BE2C (cell line): ENCODE measurements at regions not wholly inside any gene's neighbourhood (a gene's known extent, or its start where the extent isn't known, plus 50 kb on each side); places are given as distances from the start of the nearest gene placed in this dataset.
"Not testable (repeated sequence)": the region's sequence is repeated elsewhere in the genome, so short reads cannot be mapped to it uniquely, and the experiment has no call there.

ENCODE experiments used
- DNase-seq: peaks from one replicate; pipeline ENCODE4 v3.0.0-alpha.2; 2020
- H3K27me3 ChIP-seq: fragments of 250-450 bp; sonication (Bioruptor Pico); 2 replicates; pipeline ENCODE4 v1.5.1; 2020; ENCODE audit warnings: mild to moderate bottlenecking
- H3K36me3 ChIP-seq: fragments of 250-450 bp; sonication (Bioruptor Pico); 2 replicates; pipeline ENCODE4 v1.5.1; 2020; ENCODE audit warnings: mild to moderate bottlenecking
- H3K4me1 ChIP-seq: fragments of 250-450 bp; sonication (Bioruptor Pico); 2 replicates; pipeline ENCODE4 v1.5.1; 2020
- H3K4me3 ChIP-seq: 2 replicates; pipeline ENCODE4 v1.5.1; 2011; ENCODE audit warnings: low read depth, low read length
- H3K9me3 ChIP-seq: fragments of 250-450 bp; sonication (Bioruptor Pico); 2 replicates; pipeline ENCODE4 v1.5.1; 2020
- TF ChIP-seq, protein P1 (sequence below): IDR thresholded peaks from 2 replicates; pipeline ENCODE4 v1.5.1; 2012; ENCODE audit warnings: mild to moderate bottlenecking, low read depth, low read length

DNA sequence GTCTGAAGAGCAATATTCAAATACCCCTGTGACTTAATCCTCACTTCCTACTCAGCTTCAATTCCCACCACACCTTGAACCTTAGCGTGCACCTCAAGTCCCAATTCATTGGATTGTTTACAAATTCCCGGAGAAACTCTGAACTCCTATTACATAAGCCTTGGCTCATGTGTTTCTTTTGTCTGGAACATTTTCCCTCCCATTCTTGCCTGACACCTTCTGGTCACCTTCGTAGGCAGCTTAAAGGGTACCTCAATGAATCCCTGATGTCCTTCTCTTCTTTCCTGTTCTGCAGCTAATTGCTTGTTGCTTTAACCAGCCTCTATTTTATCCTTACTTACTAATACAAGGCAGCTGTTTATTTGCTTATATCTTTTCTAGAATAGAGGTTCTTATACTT, 85.0 kb upstream of the SEL1L start:
- no peaks in the 10 kb centered on the region for H3K9me3 ChIP-seq
- TF ChIP-seq, protein P1, sequence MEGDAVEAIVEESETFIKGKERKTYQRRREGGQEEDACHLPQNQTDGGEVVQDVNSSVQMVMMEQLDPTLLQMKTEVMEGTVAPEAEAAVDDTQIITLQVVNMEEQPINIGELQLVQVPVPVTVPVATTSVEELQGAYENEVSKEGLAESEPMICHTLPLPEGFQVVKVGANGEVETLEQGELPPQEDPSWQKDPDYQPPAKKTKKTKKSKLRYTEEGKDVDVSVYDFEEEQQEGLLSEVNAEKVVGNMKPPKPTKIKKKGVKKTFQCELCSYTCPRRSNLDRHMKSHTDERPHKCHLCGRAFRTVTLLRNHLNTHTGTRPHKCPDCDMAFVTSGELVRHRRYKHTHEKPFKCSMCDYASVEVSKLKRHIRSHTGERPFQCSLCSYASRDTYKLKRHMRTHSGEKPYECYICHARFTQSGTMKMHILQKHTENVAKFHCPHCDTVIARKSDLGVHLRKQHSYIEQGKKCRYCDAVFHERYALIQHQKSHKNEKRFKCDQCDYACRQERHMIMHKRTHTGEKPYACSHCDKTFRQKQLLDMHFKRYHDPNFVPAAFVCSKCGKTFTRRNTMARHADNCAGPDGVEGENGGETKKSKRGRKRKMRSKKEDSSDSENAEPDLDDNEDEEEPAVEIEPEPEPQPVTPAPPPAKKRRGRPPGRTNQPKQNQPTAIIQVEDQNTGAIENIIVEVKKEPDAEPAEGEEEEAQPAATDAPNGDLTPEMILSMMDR = no peak
- H3K36me3 ChIP-seq = no peaks in the 10 kb centered on the region
- no peaks in the 10 kb centered on the region for H3K27me3 ChIP-seq
- H3K4me3 ChIP-seq = no peak overlapping the region
- no peak for DNase-seq
- H3K4me1 ChIP-seq = no peaks in the 10 kb centered on the region

DNA sequence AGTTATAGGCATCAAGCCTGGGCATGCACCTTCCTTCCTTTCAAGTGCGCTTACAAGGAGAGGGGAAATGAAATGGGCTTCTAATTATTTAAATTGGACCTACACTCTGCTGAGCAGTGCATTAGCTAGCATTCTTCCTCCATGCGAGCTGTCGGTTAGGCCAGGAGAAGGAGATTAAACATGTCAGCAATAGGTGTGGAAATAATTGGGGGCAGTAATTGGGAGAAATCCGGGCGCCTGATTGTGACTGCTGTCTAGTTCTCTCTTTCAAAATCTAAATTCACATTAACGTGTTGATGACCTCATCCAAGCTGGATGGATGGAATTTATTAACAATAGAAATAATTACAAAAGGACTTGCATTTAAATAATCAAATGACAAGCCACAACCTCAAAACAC, 86.2 kb upstream of the SEL1L start:
- no peaks in the 10 kb centered on the region for H3K9me3 ChIP-seq
- DNase-seq = no peak
- TF ChIP-seq, protein P1 = no peak

DNA sequence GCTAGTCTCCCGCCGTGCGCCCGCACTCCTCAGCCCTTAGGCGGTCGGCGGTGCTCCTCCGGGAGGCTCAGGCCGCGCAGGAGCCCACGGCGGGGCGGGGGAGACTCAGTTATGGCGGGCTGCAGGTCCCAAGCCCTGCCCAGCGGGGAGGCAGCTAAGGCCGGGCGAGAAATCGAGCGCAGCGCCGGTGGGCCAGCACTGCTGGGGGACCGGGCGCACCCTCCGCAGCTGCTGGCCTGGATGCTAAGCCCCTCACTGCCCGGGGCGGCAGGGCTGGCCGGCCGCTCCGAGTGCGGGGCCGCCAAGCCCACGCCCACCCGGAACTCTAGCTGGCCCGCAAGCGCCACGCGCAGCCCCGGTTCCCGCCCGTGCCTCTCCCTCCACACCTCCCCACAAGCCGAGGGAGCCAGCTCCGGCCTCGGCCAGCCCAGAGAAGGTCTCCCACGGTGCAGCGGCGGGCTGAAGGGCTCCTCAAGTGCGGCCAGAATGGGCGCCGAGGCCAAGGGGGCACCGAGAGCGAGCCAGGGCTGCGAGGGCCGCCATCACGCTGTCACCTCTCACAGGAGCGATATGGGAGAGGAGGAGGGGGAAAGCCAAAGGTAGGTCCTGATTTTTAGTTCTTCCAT, 90.2 kb upstream of the SEL1L start:
- not testable (repeated sequence) for H3K4me1 ChIP-seq

More for the DNA sequence above, 86.2 kb upstream of the SEL1L start:
- H3K36me3 ChIP-seq = no peaks in the 10 kb centered on the region
- H3K27me3 ChIP-seq = no peaks in the 10 kb centered on the region
- no peaks in the 10 kb centered on the region for H3K4me1 ChIP-seq
- no peak overlapping the region for H3K4me3 ChIP-seq

DNA sequence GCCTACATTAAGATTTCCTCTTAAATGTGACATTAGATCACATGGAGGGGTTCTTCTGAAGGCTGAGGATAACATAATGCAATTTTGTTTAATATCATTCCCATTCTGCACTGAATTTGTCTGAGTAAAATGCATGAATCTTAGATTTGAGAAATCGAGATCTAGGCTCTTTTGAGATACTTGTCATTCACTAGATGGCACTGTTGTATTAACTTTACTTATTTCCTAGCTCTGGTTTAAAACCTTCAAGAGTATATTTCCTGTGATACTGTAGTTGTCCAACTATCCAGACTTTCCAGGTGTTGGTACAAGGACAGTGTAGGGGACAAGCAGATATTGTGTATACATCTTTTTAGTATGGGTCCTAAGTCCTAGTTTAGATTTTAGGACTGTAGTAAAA, 91.7 kb upstream of the SEL1L start:
- Histone ChIP-seq H3K9me3 (no peaks in the 10 kb centered on the region), H3K4me3 (no peak overlapping the region), H3K36me3 (no peaks in the 10 kb centered on the region), H3K4me1 (no peaks in the 10 kb centered on the region), H3K27me3 (no peaks in the 10 kb centered on the region)
- DNase-seq = no peak
- TF ChIP-seq, protein P1 = peak; percentile 49

More for the DNA sequence above, 90.2 kb upstream of the SEL1L start:
- H3K4me3 ChIP-seq, H3K9me3 ChIP-seq, H3K36me3 ChIP-seq, H3K27me3 ChIP-seq, DNase-seq: not testable (repeated sequence)

DNA sequence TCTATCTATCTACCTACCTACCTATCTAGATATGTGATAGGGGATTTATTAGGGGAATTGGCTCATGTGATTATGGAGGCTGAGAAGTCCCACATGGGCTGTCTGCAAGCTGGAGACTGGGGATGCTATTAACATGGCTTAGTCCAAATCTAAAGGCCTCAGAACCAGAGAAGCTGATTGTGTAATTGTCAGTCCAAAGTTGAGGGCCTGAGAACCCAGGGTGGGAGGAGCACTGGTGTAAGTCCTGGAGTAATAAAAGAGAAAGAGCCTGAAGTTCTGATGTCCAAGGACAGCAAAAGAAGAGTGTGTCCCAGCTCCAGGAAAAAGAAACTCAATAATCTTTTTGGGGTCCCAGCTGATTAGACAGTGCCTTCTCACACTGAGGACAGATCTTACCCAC, 98.5 kb upstream of the SEL1L start:
- Histone ChIP-seq H3K4me1 (no peaks in the 10 kb centered on the region), H3K4me3 (no peak overlapping the region), H3K36me3 (no peaks in the 10 kb centered on the region), H3K27me3 (no peaks in the 10 kb centered on the region), H3K9me3 (no peaks in the 10 kb centered on the region)
- TF ChIP-seq, protein P1 = no peak
- no peak for DNase-seq

DNA sequence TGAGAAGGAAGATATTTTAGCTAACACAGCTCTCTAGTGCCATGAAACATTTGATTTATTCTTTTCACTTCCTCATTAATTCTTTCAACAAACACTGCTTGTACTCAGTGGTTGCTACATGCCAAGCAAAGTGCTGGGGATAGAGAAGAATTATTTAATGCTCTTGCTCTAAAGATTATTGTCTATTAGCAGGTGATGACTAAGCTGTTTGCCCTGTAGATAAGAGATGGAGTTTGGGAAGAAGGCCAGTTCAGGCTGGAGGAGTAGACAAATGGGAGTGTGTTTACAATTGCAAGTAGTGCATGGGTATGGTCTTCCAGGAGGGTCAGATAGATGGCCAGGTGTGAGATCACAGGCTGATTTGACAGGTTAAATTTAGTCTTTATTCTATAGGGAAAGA, 99.8 kb upstream of the SEL1L start:
- no peaks in the 10 kb centered on the region for H3K9me3 ChIP-seq
- no peaks in the 10 kb centered on the region for H3K4me1 ChIP-seq
- H3K36me3 ChIP-seq = no peaks in the 10 kb centered on the region
- H3K27me3 ChIP-seq = no peaks in the 10 kb centered on the region
- no peak overlapping the region for H3K4me3 ChIP-seq
- DNase-seq = no peak
- TF ChIP-seq, protein P1 = no peak

DNA sequence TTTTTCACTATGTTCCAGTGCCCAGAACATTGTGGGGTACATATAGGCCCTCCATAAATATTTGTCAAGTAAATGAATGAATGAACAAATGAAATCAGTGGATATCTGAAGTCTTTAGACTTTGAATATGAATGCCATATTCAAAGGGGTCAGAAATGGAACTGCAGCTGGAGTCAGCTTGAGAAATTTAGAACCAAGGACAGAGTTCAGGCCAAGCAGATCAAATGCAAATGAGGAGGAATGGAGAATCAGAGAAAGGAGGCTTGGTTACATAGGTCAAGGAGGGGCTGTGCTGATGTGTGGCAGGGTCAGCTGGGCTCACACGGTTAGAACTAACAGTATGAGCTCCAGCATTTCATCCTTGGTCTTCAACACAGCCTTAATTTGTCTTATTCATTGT, 104.0 kb upstream of the SEL1L start:
- TF ChIP-seq, protein P1 = no peak
- no peaks in the 10 kb centered on the region for H3K27me3 ChIP-seq
- no peaks in the 10 kb centered on the region for H3K9me3 ChIP-seq
- DNase-seq = no peak
- H3K4me3 ChIP-seq = no peak overlapping the region
- H3K4me1 ChIP-seq = no peaks in the 10 kb centered on the region
- H3K36me3 ChIP-seq = no peaks in the 10 kb centered on the region
